GM12875 (cell line): ENCODE measurements at regions not wholly inside any gene's neighbourhood (a gene's known extent, or its start where the extent isn't known, plus 50 kb on each side); places are given as distances from the start of the nearest gene placed in this dataset.

Source experiments
- H3K4me3 ChIP-seq: one replicate; pipeline ENCODE4 v1.5.1; 2011; ENCODE audit warnings: low read depth, low read length, control low read depth
- TF ChIP-seq, protein P1 (sequence below): IDR thresholded peaks from 2 replicates; pipeline ENCODE4 v1.5.1; 2011; ENCODE audit warnings: low read depth, mild to moderate bottlenecking, control low read depth, inconsistent platforms, low read length, moderate library complexity, borderline replicate concordance; ENCODE audit not compliant: insufficient read depth

DNA sequence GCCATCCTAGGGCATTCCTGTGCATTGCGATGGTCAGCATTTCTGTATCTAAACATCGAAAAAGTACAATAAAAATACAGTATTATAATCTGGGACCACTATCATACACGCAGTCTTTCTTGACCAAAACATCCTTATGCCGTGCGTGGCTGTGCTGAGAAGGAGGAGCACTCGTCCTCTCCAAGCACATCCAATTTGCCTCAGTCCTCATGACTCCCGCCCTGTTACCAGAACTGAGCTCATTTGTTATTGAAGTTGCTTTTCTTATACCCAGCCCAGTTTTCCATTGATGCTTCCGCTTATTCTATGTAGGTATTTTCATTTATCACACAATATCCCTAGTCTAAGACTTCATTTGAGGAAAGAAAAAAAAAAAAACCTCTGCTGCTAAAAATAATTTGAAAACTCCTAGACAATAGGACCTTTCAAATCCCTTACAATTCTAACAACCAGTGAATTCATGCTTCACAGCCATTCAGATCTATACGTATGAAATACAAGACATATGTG, 236.9 kb upstream of the PLEKHG7 start:
- peak overlapping the region; percentile 55 for H3K4me3 ChIP-seq
- TF ChIP-seq, protein P1, sequence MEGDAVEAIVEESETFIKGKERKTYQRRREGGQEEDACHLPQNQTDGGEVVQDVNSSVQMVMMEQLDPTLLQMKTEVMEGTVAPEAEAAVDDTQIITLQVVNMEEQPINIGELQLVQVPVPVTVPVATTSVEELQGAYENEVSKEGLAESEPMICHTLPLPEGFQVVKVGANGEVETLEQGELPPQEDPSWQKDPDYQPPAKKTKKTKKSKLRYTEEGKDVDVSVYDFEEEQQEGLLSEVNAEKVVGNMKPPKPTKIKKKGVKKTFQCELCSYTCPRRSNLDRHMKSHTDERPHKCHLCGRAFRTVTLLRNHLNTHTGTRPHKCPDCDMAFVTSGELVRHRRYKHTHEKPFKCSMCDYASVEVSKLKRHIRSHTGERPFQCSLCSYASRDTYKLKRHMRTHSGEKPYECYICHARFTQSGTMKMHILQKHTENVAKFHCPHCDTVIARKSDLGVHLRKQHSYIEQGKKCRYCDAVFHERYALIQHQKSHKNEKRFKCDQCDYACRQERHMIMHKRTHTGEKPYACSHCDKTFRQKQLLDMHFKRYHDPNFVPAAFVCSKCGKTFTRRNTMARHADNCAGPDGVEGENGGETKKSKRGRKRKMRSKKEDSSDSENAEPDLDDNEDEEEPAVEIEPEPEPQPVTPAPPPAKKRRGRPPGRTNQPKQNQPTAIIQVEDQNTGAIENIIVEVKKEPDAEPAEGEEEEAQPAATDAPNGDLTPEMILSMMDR = no peak

DNA sequence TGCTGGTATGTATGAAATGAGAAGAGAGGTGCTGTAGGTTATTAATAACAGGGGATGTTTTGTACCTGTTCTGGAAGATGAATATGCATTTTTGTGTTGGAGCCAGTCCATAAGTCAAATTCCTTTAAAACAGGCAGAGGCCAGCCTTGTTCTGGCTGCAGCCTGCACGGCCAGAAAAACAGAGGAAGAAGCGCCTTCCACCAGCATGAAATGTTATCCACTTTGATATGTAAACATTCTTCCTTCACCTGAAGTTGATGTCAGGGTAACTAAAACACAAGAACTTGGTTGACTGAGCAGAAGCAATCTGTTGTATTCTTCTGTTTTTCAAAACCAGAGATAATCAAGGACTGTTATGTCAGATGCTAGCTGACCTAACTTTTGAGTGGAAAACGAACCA, 237.9 kb upstream of the PLEKHG7 start:
- no peak overlapping the region for H3K4me3 ChIP-seq
- TF ChIP-seq, protein P1 = no peak

DNA sequence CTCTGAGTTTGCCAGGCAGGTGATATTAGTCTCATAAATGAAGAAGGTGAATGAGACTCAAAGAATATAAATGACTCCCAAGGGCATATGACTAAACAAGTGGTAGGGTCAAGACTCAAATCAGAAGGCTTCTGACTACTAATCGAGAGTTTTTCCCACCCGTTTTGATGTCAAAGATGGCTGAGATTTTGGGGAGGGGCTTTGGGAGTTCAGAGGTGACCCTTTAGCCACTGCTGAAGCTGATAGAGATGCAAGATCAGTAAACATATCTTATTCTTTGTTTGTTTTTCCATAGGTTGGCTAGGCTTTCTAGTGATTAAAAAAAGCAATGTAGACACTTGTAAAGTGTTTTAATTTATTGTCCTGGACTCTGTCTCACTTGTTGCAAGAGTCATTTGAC, 239.6 kb upstream of the PLEKHG7 start:
- no peak overlapping the region for H3K4me3 ChIP-seq
- TF ChIP-seq, protein P1 = no peak

DNA sequence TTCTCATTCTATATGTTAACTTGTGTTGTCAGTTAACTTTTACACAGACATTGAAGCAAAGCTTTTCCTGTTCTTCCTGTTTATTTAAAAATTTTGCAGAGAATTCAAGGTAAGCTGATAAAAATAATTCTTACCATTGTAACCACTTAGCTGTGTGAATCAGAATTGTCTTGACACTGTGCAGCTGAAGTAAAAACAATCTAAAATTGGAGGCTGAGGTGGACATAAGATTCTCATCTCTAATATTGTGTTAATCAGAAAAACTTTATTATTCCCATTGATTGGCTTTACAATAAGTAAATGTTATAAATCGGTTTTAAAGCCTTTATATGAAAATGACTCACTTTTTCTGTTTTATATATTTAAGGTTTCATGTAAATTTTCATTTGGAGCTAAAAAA, 240.3 kb upstream of the PLEKHG7 start:
- H3K4me3 ChIP-seq = no peak overlapping the region
- TF ChIP-seq, protein P1 = no peak

DNA sequence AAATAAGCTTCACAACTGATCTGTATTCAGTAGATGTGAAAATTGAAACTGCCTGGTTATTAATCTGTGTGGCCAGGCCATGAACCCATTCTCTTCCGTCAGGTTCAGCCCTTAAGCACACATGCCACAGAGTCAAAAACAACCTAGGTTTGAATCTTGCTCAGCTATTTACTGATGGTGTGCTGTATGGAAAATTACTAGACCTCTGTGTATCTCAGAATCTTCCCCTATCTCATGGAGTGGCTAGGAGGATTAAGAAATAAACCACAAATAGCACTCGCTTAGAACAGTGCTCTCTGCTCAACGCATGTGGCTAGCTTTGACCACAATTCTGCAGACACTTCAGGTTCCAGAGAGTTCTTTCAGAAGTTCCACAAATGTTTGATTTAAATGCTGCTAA, 240.7 kb upstream of the PLEKHG7 start:
- no peak overlapping the region for H3K4me3 ChIP-seq
- TF ChIP-seq, protein P1 = no peak

DNA sequence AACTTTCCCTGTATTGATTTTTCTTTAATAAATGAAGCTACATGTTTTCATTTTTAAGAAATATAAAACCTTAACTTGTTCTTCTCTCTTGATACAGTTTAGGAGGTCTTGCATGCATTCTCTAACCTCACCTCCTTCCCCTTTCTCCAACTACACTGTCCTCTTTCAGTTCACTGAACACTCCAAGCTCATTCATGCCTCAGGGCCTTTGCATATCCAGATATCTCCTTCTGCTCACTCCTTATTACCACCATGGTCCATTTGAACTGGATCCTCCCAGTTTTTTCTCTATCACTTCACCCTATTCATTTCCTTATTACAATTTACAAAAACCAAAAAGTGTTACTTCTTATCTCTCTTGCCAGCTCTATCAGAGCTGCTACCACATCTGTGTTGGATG, 242.9 kb upstream of the PLEKHG7 start:
- TF ChIP-seq, protein P1 = no peak
- H3K4me3 ChIP-seq = no peak overlapping the region

DNA sequence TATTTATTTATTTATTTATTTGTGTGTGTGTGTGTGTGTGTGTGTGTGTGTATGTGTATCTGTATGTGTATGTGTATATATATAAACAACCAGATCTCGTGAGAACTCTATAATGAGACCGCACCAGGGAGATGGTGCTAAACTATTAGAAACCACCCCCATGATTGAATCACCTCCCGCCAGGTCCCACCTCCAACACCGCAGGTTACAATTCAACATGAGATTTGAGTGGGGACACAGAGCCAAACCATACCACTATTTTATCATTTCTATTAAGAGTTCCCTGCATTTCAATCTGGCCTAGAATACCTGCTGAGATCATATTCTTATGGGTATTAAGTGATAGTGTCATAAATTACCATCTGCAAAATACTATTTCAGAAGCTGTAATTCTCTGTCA, 243.8 kb upstream of the PLEKHG7 start:
- TF ChIP-seq, protein P1 = no peak
- no peak overlapping the region for H3K4me3 ChIP-seq
